ENCODE measurements at regions not wholly inside any gene's neighbourhood (a gene's known extent, or its start where the extent isn't known, plus 50 kb on each side); places are given as distances from the start of the nearest gene placed in this dataset.
"Not testable (repeated sequence)": the region's sequence is repeated elsewhere in the genome, so short reads cannot be mapped to it uniquely, and the experiment has no call there.

DNA sequence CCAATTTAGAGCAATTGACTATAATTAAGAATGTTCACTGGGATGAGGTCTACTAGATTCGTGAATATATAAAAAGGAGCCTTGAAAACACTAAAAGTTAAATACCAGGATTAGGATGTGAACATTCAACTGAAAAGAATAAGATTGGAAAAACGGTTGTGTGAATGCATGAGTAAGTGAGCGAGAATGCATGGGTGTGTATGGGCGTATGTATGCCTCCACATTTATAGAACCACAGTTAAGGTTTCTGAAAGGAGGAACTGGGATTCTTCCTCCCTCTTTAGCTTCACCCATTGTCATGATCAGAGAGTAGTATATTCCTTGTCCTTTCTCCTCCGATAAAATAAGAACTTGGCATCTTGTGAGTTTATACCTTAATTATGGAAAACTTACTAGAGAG lies 151.1 kb upstream of the UBE2E3 start:
- no peak for DNase-seq

- no peak for DNase-seq
These were observed 151.6 kb upstream of the UBE2E3 start for GRCh38 chr2:180828756-180829155.

DNA sequence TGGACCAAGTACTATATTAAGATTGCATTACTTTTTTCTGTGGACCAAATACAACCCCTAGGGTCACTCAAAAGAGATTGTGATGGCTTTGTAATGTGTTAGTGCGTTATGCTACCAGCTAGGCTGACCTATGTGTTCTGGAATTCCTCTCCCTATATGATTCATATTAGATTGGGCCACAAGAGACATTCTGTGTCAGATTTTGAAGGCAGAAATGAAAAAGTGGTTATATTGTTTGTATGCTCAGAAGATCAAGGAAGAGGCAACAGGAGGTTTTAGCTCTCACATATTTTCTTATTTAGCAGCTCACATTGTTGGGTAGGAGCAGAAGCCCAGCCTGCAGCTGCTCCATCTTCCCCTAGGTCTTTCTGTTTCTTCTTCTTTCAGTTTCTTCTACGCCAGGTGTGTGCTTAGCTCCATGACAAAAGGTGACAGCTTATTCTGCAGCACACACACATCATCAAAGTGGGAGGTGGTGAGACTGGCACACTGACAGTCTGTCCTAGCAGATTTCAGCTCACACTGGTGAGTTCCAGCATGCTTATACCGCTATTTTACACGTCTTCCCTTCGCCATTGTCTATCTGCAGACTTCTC lies 156.8 kb upstream of the UBE2E3 start:
- no peak for DNase-seq

DNA sequence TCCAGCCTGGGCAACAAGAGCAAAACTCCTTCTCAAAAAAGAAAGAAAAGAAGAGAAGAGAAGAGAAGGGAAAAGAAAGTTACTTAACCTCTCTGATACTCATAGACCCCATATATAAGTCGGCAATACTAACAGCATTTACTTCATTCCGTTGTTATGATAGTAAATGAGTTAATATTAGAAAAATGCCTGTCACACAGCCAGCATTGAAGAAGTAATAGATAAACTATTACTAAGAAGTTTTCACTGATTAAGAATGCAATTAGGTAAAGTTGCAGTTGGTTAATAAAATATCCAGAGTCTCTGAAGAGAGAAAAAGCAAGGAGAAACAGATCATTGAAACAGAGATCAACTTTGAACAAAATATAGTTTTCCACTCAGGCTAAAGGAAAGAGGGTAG lies 161.3 kb upstream of the UBE2E3 start:
- no peak for DNase-seq

GRCh38 chr2:180818700-180819099 lies 161.7 kb upstream of the UBE2E3 start:
- DNase-seq: not testable (repeated sequence)

DNA sequence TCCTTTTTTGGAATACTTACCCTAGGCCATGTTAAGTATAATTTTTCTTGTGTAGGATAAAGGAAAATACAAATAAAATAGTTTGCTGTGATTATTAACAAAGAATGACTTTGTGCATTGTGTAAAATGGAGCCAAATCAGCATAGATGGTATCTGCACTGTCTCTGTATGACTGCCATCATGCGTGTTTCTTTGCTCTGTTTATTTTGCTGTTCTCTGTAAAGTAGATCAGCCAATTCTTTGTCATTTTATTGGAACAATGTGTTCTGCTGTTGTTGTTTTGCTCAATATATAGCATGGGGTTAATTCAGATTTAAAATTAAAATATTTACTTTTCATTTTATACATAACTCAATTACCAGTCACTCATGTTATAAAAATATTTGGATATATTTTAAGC lies 181.3 kb upstream of the UBE2E3 start:
- DNase-seq: no peak

DNA sequence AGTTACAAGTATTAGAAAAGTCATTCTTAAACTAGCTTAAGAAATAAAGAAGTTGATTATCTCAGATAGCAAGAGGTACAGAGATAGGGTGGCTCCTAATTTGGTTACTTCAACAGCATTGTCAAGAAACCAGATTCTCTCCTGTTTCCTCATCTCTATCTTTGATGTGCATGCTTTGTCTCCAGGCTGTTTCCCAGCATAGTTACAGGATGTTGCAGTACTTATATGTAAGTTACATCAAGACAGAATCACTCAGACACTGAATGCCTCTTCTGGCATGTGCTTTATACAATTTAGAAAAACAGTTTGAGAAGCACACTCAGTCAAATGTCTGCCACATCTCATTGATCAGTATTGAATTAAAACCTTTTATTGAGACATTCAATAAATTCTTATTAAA lies 189.5 kb upstream of the UBE2E3 start:
- no peak for DNase-seq

- no peak for DNase-seq
These were observed 193.1 kb upstream of the UBE2E3 start for GRCh38 chr2:180787330-180787729.

DNA sequence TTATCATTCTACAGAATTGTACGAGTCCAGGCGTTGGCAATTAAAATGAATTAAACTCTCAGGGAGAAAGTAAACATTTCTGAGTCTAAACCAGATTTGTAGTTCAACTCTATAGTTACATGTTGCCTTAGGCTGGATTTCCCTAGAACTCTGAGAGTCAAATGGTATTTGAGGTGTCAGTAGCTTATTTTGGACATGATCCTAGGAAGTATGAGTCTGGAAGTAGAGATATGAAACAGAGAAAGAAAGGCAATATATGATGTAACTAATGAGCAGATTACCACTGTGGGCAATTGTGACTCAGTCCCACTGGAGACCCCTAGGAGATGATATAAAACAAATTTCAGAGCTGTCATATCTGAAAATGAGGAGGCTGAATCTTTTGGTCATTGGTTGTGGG lies 199.1 kb upstream of the UBE2E3 start:
- DNase-seq: no peak

- DNase-seq: no peak
These were observed 202.1 kb upstream of the UBE2E3 start for GRCh38 chr2:180778291-180778690.

GRCh38 chr2:180776921-180777320 lies 203.5 kb upstream of the UBE2E3 start:
- DNase-seq: no peak

DNA sequence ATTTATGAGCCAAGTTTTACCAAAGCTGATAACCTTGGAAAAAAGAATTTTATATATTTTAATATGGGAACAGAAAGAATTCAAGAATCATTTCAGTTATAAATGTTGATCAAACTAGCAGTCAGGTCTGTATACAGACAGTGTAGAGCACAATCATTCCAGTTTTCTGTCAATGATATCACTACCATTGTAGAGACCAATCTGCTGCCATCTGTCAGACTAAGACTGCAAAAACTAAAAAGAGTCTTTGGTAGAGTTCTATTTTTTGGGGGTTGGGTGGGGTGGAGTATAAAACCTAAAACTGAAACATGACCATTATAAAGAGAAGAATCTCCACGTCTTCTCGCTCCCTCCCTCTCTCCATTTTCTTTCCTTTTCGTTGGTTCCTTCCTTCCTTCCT lies 204.7 kb upstream of the UBE2E3 start:
- DNase-seq: no peak

DNA sequence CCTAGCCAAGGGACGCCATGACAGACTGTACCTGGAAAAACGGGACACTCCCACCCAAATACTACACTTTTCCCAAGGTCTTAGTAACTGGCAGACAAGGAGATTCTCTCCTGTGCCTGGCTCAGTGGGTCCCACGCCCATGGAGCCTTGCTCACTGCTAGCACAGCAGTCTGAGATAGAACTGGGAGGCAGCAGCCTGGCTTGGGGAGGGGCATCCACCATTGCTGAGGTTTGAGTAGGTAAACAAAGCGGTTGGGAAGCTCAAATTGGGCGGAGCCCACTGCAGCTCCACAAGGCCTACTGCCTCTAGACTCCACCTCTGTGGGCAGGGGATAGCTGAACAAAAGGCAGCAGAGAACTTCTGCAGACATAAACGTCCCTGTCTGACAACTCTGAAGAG lies 215.1 kb upstream of the UBE2E3 start:
- not testable (repeated sequence) for DNase-seq

DNA sequence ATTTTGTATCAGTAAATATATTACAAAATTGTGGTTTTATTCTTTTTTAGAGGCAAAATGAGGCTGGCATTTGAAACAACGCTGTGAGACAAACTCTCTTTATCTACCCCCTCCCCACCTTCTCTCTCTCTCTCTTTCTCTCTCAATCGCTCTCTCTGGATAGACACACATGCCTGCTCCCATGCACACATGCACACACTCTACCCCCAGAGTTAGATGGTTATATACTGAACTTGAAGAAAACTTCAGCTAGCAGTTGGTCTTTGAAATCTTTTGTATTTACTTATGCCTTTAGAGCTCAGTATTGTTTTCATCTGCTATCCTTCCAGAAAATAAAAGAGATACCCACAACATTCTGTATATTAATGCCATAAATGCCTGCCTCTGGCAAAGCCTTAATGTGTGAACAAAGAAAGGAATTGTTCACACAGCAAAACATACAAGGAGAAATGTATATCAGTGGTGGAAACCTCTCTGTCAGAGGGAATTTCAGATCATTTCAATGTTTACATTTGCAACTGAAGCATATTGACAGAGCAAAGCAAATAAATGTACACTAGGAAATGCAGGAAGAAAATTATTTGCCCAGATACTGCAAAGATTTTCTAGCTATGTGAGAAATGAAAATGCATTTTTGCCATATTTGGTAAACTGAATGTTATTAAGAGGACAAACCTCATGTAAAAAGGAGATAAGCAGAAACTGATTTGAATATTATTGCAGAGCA lies 217.0 kb upstream of the UBE2E3 start:
- DNase-seq: no peak

DNA sequence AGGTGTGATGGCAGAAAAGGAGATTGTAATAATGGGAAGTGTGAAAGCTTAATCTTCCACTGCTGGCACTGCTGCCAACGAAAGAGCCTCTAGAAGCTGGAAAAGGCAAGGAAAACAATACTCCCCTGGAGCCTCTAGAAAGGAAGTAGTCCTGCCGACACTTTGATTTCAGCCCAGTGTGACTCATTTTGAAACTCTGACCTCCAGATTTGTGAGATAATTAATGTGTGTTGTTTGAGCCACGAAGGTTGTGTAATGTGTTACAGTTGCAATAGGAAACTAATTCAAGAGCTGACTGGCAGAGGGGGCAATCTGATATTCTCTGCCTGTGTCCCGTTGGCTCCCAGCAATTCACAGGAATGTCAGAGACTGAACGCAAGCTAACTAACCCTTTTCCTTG lies 219.2 kb upstream of the UBE2E3 start:
- no peak for DNase-seq

DNA sequence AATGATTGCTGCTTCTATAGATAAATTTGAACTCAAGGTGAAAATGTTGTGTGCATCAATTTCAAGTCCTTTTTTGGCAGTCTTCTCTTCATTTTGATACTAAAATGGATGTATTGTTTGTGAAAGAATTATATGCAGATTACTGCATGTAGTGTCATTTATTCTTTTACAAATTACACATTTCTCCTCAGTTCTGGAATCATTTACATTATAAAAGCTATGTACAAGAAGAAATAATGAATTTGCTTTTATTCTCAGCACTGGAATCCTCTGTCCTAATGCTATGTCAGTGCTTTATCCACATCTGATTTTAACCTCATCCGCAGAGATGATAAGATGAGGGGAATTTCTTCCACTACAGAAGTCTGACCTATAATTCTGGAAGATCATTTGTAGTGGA lies 220.8 kb upstream of the UBE2E3 start:
- DNase-seq: no peak

DNA sequence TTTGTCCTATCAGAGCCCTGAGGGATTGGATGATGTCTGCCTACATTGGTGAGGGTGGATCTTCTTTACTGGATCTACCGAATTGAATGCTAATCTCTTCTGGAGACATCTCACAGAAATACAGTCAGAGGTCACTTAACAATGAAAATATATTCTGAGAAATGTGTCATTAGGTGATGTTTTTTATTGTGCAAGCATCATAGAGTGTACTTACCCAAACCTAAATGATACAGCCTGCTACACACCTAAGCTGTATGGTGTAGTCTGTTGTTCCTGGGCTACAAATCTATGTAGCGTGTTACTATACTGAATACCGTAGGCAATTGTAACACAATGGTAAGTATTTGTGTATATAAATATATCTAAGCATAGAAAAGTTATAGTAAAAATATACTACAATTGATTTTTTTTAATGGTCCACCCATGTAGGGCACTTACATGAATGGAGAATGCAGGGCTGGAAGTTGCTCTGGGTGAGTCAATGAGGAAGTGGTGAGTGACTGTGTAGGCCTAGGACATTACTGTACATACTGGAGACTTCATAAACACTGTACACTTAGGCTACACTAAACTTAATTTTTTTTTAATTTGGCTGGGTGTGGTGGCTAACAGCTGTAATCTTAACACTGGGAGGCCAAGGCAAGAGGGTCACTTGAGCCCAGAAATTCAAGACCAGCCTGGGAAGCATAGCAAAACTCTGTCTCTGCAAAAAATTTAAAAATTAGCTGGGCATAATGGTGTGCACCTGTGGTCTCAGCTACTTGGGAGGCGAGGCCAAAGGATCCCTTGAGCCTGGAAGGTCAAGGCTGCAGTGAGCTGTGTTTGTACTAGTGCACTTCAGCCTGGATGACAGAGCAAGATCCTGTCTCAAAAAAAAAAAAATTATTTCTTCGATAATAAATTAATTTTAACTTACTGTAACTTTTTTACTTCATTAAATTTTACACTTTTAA lies 226.3 kb upstream of the UBE2E3 start:
- no peak for DNase-seq

- no peak for DNase-seq
These were observed 229.0 kb upstream of the UBE2E3 start for GRCh38 chr2:180751306-180751920.

DNA sequence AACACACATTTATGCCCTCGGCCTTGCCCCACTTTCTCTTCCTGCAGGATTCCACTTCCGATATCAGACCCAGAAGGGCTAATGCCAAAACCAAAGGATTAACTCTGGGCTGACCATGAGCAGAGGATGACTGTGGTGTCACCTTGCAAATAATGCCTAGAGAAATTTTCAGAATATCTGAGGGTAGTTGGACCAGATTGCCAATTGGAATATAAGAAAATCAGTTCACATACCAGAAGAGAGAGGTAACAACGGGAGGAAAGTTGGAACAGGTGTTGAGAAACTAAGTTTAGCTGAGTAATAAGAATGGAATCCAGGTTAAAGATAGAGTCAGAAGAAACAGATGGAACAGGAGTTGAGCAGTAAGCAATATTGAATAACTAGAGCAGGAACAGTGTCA lies 232.7 kb upstream of the UBE2E3 start:
- no peak for DNase-seq

- DNase-seq: no peak
These were observed 237.0 kb upstream of the UBE2E3 start for GRCh38 chr2:180743401-180743800.

DNA sequence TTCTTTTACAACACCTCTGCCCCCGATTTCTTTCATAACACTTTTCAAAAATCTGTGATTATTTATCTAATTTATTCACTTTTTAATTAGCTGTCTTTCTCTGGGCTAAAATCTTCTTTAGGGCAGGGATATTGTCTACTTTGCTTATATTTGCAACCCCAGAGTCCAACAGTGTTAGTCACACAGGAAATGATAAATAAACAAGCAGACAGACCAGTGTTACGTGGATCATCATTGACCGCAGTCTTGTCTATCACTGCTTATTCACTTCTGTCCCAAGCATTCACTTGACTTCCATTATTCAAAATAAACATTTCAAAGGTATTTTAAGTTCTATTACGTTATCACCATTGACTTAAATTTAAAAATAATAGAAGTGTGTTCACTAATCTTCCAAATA lies 237.6 kb upstream of the UBE2E3 start:
- no peak for DNase-seq

DNA sequence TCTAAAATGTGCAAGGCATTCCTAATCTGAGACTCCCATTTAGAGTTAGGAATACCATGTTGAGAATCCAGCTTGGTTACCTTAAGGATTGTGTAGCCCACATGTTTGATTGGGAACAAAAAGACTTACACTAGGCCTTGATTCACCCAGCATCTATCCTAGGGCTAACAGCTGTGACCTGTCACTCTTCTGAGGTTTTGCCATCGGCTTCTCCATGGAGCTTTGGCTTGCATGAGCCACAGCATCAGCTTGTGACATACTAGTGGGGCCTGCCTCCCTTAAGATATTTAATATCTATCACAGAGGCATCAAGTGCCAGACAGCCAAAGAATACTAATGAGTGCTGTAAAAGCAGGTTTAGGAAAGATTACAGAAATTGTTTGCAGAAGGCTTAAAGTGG lies 241.3 kb upstream of the UBE2E3 start:
- no peak for DNase-seq

DNA sequence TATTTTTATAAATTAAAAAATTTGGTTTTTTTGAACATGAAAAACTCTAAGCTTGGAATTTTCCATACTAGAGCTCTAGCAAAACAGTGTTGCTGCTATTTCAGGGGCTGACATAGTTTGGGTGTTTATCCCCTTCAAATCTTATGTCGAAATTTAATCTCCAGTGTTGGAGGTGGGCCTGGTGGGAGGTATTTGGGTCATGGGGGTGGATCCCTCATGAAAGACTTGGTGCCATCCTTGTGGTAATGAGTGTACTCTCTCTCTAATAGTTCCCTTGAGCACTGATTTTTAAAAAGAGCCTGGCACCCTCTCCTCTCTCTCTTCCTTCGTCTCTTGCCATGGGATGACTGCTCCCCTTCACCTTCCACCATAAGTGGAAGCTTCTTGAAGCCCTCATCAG lies 244.6 kb upstream of the UBE2E3 start:
- DNase-seq: no peak
